Esophagus mucosa (tissue), 1 donor: ENCODE measurements at regions not wholly inside any gene's neighbourhood (a gene's known extent, or its start where the extent isn't known, plus 50 kb on each side); places are given as distances from the start of the nearest gene placed in this dataset.
"Not testable (repeated sequence)": the region's sequence is repeated elsewhere in the genome, so short reads cannot be mapped to it uniquely, and the experiment has no call there.

Source experiments
- ATAC-seq: fragments of 200-7000 bp; cut with Tn5 transposase; one replicate; pipeline ENCODE4 v1.9.1; 2020
- donor health status: DM: yes; HTN: yes; CAD: no.

- ATAC-seq, result no peak
Observed at GRCh38 chr5:152106571-152106970, 181.9 kb upstream of the GLRA1 start.

GRCh38 chr5:152105085-152105484 lies 180.4 kb upstream of the GLRA1 start:
- ATAC-seq, result no peak

- no peak for ATAC-seq
Observed at GRCh38 chr5:152104211-152104610, 179.6 kb upstream of the GLRA1 start.

GRCh38 chr5:152102908-152103307 lies 178.3 kb upstream of the GLRA1 start:
- ATAC-seq, result not testable (repeated sequence)

DNA sequence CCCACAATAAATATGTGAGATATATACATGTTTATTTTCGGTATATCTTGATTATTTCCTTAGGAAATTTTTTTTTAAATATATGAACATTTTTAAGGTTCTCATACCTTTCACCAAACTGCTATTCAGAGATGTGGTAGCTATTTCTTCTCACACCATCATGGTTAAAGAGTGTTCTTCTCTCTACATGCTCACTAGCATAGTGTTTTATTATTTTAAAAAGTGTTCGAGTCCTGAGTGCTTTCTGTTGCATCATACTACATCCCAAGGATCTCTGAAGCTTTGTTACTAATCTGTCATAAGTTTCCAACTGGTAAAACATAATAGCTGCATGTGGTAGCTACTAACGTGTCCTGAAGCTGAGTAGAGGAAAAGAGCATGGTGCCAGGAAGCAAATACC lies 177.4 kb upstream of the GLRA1 start:
- ATAC-seq, result no peak

DNA sequence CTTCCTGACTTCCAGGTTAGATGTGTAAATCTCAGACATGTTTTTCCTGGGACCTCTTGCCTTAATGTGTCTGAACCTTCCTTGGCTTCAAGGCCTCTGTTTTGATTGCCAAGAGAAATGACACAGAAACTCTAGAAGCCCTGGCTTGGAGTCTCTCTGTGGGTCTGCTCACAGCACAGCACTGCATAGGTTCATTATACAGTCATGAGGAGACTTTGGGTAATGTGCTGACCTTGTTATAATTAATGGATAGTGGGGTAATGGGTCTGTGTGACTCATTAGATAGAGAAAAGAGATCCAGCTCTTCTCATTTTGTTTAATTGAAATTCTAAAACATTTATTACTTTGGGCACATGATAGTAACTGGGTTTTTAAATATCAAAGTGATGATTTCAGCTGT lies 175.8 kb upstream of the GLRA1 start:
- no peak for ATAC-seq

GRCh38 chr5:152097128-152097527 lies 172.5 kb upstream of the GLRA1 start:
- ATAC-seq, result no peak

DNA sequence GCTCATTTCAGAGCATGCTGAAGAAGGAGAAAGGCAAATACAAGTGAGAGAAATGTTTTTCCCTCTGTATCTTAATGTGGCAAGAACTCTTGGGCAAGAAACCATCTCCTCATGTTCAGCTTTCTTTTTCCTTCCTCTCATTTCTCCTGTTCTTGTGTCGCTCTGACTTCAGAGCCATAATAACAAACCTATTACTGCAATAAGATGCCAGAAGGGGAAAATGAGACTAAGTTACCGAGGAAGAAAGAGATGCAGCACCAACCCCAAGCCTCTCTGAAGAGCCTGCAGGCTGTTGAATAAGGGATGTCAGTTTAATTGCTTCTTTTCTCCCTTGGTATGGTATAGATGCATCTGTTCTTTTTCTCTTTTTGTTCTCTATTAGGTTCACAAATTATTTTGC lies 170.1 kb upstream of the GLRA1 start:
- no peak for ATAC-seq

GRCh38 chr5:152094060-152094459 lies 169.4 kb upstream of the GLRA1 start:
- ATAC-seq, result no peak

GRCh38 chr5:152092580-152092979 lies 167.9 kb upstream of the GLRA1 start:
- no peak for ATAC-seq

DNA sequence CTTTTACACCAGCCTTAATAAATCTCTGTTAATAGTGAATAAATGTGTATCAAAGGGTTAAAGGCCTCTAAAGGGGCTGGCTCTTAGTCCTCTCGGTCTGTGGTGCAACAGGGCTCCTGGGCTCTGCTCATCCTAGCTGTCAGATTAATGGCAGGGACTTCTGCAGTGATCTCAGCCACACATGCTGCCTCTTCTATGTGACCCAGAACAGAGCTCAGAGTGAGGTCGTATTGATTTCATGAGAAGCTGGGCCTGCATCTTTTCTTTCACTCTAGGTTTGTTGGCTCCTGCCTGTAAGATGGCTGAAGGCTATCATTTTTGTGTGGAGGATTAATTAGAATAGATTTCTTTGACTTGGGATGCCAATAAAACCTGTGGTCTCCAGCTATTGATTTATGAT lies 165.0 kb upstream of the GLRA1 start:
- no peak for ATAC-seq

DNA sequence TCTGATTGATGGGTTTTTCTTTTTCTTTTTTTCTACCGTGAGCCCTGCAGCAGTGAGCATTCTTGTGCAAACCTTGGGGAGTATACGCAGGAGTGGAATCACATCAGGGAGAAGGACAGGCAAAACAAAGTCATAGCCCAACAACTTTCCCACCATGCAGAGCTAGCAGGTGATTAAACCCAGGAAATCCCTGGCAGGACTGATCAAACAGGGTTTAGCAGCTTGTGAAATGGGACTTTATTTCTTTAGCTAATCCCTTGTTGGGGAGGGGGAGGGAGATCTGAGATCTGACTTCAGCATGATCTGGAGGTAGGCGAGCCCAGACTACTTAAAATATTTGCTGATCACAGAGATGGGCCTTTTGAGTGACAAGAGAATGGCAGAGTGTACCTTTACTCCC lies 162.0 kb upstream of the GLRA1 start:
- ATAC-seq, result no peak

- ATAC-seq, result no peak
Observed at GRCh38 chr5:152084476-152084875, 159.8 kb upstream of the GLRA1 start.

GRCh38 chr5:152083231-152083630 lies 158.6 kb upstream of the GLRA1 start:
- ATAC-seq, result no peak

DNA sequence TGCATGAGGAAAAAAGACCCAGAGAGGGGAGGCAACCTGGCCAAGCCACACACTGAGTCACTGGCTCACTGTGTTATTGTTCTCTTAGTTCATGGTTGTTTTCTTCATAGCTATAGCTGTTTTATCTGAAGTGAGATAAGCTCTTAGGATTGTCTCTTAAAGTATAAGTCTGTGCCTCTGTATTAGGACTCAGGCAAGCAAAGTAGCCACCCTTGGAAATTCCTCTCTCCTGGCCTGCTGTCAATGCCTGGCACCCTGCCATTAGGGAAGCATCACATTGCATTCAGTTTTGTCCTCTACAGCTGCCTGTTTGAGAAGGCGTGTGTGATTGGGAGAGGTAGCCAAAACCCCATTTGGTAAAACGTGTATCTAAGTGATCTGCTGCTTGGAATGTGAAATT lies 147.4 kb upstream of the GLRA1 start:
- ATAC-seq, result no peak

GRCh38 chr5:152070591-152070990 lies 145.9 kb upstream of the GLRA1 start:
- ATAC-seq, result no peak

DNA sequence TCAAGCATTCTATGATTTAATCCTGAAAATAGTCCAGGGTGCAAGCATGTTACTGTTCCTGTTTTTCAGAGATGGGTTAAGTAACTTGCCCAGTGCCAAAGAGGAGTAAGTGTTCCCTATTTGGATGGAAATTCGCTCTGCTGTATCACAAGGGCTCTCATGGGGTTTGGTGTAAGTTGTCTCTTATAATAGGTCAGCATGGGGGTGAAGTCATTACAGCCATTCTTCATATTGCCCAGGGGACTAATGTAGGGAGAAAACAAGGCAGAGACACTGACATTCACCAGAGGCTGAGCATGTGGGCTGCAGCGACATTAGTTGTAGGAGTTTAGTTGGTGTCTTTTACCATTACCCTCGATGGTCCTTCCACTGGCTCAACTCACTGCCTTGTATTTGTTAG lies 142.1 kb upstream of the GLRA1 start:
- no peak for ATAC-seq

DNA sequence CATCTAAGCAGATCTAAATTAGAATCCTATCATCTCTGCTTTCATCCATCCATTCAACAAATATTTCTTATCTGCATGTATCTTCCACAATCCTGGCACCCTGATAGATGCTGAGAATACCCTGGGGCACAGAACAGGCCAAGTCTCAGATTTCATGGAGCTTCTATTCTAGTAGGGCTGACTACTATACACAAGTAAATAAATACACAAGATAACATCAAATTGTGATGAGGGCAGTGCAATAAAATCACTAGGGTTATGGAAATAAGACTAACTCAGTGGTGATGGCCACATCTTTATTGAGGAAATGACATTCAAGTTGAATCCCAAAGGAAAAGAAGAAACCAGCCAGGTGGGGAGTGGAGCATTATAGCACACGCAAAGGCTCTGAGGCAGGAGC lies 138.4 kb upstream of the GLRA1 start:
- ATAC-seq, result no peak

GRCh38 chr5:152061095-152061494 lies 136.4 kb upstream of the GLRA1 start:
- ATAC-seq, result no peak

DNA sequence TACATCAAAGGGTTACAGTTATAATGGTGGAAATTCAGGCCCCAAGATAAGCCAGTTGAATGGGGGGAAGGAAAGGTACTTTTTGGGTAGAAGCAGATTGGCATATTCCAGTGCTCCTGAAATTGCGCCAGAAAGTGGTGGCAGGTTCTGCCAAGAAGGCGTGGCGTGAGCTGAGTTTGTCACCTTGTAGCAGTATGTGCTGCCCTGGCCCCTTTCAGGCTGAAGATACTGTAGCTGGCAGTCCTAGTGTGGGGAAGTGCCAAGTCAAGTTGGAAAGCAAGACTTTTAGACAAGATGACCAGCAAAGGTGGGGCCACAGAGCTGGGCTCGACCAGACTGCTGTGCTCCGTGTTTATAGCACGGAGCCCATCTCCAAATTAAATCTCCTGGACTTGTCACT lies 133.6 kb upstream of the GLRA1 start:
- ATAC-seq, result no peak

GRCh38 chr5:152056931-152057330 lies 132.3 kb upstream of the GLRA1 start:
- no peak for ATAC-seq

- ATAC-seq, result no peak
Observed at GRCh38 chr5:152052470-152052869, 127.8 kb upstream of the GLRA1 start.

GRCh38 chr5:152051499-152052454 lies 127.1 kb upstream of the GLRA1 start:
- ATAC-seq, result no peak

DNA sequence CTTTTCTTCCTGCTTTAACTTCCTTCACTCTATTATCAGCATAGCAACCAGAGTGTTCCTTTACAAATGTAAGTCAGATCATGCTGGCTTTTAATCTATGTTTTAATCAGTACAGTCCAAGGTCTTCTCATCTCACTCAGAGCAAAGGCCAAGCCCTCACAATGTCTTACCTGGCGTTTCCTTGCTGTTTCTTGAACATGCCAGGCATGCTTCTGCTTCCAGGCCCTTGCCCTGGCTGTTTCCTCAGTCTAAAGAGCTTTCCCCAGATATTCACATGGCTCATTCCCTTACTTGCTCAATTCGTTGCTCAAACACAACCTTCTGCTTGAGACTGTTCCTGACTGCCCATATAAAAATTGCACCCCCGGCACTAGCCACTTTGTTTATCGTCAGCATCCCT lies 121.7 kb upstream of the GLRA1 start:
- ATAC-seq, result no peak

- not testable (repeated sequence) for ATAC-seq
Observed at GRCh38 chr5:152038856-152039255, 114.2 kb upstream of the GLRA1 start.
